ENCODE measurements at regions not wholly inside any gene's neighbourhood (a gene's known extent, or its start where the extent isn't known, plus 50 kb on each side); places are given as distances from the start of the nearest gene placed in this dataset.
"Not testable (repeated sequence)": the region's sequence is repeated elsewhere in the genome, so short reads cannot be mapped to it uniquely, and the experiment has no call there.

- peak in 5 of 7 experiments; percentile 50 to 91 (median 77) for TF ChIP-seq CTCF (IDR thresholded peaks at IDR 0.05)
- TF ChIP-seq POLR2A, EP300, POLR2AphosphoS5 (IDR thresholded peaks at IDR 0.05): not testable (repeated sequence)
These were observed 167.2 kb downstream of the TBC1D2B start for GRCh38 chr15:77910030-77910911.
